H54 (cell line): ENCODE measurements at regions not wholly inside any gene's neighbourhood (a gene's known extent, or its start where the extent isn't known, plus 50 kb on each side); places are given as distances from the start of the nearest gene placed in this dataset.

ENCODE experiments used
- DNase-seq: peaks from one replicate; pipeline ENCODE4 v3.0.0; 2011; ENCODE audit warnings: low spot score, mixed read lengths; ENCODE audit not compliant: insufficient read length
- FAIRE-seq: peaks from 3 replicates; lab custom pipeline; 2011; peaks lifted over from hg19 to GRCh38; lab: Jason Lieb, UNC
- POLR2A ChIP-seq: IDR thresholded peaks from 2 replicates; pipeline ENCODE4 v1.6.1; 2011; ENCODE audit warnings: low read depth, mild to moderate bottlenecking, low read length

DNA sequence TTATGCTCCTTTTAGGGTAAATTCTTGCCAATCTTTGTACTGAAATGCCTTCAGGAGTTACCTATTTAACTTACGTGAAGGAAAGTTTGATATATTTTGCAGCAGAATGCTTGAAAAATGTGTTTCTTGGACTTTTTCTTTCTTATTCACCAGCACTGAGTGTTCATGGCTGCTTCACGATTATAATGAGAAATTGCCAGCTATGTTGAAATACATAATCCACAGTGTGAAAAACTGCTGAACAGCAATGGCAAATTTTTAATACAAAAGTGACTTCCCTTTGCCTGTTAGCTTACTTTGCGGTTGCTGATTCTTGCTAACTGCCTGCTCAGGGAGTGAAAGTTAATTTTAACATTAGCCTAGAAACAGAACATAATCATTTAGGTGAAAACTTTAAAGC, 153.8 kb upstream of the SLC4A4 start:
- no peak for FAIRE-seq
- TF ChIP-seq POLR2A = no peak

DNA sequence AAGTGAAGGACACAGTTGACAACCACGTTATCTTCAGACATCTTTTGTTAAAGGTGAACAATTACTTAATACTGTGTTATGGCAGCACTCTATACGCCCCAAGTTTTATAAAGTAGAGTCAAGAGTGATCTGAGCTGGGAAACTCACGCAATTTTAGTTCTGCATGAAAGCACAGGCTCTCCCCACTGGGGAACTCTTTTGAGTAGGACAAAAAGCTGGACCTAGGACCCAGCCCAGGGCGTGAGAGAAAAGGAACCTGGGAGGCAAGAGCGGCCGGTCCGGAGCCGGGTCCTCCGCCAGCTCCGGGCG, 152.6 kb upstream of the SLC4A4 start:
- DNase-seq = no peak
- no peak for TF ChIP-seq POLR2A
- no peak for FAIRE-seq

More for the DNA sequence above, 153.8 kb upstream of the SLC4A4 start:
- DNase-seq = no peak

DNA sequence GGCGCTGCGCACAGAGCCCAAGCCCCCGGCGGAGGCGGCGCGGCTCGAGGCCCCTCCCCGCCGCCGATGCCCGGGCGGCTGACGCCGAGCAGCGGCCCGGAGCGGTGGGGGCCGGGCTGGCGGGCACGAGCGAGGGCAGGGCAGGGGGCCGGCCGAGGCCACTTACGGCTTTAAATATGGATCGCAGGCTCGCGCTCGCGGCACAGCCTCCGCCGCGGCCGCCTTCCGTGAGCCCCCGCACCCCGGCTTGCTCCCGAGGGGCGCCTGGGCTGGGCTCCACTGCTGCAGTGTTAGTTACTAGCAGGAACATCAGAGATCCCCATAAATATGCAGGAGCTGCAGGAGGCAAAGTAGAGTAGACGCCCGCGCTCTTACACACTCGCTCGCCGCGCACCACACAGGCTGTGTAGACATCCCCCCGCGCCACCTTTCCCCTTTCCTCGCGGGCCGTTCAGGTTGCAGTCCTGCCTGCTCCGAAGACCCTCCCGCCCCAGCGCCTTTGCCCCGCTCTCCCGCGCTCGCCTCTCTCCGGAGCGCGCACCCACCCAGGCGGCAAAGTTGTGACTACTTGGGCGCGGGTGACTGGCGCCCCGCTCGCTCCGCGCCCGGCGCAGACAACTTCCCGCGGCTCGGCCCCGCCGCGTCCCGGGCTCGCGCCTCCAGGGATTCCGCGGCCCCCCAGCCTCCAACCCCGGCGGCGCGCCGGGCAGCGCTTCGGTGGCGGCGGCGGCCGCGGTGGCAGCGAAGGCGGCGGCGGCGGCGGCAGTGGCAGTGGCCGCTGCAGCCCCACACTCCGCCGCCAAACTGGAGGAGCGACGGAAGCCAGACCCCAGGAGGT, 152.0 kb upstream of the SLC4A4 start:
- FAIRE-seq (no peak), DNase-seq (no peak)
- TF ChIP-seq POLR2A = no peak

DNA sequence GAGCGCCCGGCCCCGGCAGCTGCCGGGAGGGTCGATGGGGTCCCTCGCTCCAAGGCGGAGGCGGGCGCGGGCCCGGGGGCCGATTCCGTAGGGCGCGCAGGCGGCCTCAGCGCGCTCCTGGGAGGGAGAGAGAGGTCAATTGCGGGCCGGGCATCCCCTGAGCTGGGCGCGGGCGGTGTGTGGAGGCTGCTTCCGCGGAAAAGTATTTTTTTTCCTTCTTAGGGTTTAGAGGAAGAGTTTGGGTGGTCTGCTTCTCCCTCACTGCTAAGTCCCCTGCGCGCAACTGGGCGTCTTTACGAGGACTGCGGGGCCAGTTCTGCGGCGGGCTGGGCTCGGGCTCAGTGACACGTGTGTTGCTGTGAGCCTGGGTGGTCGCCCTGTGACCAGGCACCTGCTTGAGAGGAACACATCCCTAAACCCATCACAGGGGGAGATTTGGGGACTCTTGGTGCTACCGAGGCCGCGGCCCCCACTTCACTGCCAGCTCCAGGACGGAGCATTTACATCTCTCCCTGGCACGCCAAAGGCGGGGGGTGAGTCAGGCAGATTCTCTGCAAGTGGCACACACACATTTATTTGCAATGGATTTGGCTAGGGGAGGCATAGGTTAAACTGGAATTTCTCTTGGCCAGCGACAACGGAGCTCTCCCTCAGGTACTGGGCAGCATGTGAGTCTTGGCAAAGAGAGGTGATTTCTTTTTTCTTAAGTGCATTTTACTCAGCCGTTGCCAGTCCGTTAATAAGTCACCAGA, 151.2 kb upstream of the SLC4A4 start:
- TF ChIP-seq POLR2A = no peak
- DNase-seq = no peak
- no peak for FAIRE-seq

DNA sequence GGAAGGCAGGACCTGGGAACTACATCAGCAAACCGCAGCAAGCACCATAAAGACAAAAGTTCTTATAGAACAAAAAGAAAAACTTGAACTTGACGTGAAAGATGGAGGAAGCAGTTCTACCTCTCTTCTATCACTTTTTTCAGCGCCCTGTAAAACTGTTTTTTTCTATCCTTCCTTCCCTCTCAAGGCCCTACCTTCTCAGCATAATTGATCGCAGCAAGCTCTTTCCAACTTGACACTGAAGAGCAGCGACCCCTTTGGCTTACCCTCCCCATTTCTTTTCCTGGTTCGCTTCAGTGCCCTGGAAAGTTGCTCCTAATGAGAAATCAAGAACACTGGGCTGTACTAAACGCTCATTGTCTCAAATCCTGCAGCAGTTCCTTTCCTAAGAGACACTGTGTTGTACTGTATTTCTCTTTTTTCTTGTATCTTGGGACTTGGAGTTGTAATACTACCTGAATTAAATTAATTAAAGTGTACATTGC, 150.6 kb upstream of the SLC4A4 start:
- no peak for TF ChIP-seq POLR2A
- no peak for FAIRE-seq
- no peak for DNase-seq

GRCh38 chr4:71188951-71189350, 149.9 kb upstream of the SLC4A4 start:
- no peak for DNase-seq
- no peak for TF ChIP-seq POLR2A
- FAIRE-seq = no peak

- no peak for FAIRE-seq
- TF ChIP-seq POLR2A = no peak
- DNase-seq = no peak
These were observed 149.3 kb upstream of the SLC4A4 start for GRCh38 chr4:71189471-71189870.

DNA sequence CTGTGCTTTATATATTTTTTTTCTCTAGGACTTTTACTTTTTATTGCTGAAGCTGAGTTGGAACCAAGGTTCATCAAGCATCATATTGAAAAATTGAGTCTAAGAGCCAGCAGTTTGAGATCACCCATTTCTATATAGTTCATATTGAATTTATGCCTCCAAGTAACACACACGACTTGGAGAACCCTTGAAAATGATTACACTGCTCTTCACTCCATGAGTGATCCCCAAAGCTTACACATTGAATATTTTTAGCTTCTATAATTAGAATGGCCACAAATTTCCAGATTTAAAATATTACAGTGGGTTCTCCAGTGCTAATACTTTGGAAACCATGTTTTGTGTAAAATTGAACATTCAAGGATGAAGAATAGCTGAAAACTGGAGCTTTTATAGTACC, 144.4 kb upstream of the SLC4A4 start:
- TF ChIP-seq POLR2A = no peak
- FAIRE-seq = no peak

DNA sequence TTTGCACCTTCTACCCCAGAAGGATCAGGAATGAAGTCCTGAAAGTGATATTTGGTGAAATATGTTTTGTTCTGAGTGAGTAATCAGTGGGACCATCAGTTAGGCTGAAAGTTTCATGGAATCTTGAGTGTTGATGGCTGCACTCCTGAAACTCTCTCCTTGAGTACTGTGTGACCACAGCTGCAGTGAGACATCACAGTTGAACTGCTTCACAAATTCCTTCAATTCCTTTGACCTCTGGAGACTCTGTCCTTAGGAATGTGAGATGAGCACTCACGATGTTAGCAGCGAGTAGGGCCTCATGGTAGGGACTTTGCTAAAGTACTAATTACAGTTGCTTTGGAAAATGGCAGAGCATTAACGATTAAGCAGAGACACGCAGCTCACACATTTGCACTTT, 142.9 kb upstream of the SLC4A4 start:
- TF ChIP-seq POLR2A = no peak
- FAIRE-seq = no peak
- DNase-seq = no peak

More for the DNA sequence above, 144.4 kb upstream of the SLC4A4 start:
- no peak for DNase-seq

GRCh38 chr4:71198958-71199357, 139.9 kb upstream of the SLC4A4 start:
- no peak for TF ChIP-seq POLR2A
- no peak for FAIRE-seq
- DNase-seq = no peak

DNA sequence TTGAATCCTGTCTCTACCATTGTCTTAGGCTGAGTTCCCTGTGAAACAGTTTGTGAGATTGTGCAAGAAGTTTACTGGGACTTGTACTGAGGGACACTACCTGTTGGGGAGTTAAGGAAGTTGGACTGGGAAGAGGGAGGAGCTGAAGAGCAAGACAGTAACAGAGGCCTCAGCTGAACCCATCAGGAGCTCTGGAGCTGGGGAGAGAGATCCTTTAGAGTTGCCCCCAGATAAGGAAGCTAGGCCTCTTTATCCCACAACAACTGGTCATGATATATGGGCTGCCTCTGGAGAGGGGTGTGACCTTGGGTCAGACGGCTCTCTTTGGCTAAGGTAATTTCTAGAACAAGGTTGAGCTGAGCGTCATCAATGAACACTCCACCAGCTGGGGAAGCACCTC, 137.8 kb upstream of the SLC4A4 start:
- FAIRE-seq = no peak
- no peak for TF ChIP-seq POLR2A
- DNase-seq = no peak

DNA sequence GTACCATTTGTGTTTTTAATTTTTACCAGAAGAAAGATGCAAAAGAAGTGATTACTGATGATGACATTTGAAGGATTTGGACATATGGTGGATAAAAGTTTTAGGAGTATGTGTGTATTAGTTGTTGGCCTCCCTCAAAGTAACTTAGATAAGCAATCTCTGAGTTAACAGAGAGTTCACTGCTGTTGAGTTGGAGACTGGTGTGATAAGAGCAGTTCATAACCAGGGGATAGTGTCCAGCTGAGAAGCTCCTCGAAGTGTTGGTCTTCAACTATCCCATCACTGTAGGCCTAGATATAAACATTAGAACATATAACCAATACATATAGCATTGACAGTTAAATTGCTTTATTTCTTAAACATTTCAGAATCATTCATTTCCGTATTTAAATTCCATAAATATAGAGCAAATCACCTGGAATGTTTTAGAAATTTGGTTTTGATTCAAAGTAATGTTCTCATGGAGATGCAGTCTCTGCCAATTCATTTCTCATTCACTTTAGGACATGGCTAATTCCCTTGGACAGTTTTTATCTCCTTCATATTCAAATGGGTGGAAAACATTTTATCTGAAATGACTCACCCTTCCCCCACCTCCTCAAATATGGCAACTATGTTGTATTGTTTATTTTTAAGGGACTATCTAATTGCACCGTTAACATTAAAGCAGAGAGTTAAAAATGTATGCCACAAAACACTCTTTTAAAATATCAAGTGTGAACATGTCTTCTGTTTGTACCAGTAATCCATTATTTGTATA, 136.8 kb upstream of the SLC4A4 start:
- TF ChIP-seq POLR2A = no peak
- no peak for FAIRE-seq
- DNase-seq = no peak

- DNase-seq = no peak
- FAIRE-seq = no peak
- no peak for TF ChIP-seq POLR2A
These were observed 136.1 kb upstream of the SLC4A4 start for GRCh38 chr4:71202705-71203104.

- no peak for TF ChIP-seq POLR2A
These were observed 134.8 kb upstream of the SLC4A4 start for GRCh38 chr4:71204056-71204455.

More at GRCh38 chr4:71204056-71204455, 134.8 kb upstream of the SLC4A4 start:
- FAIRE-seq (no peak), DNase-seq (no peak)
